HG03469 (cell line): ENCODE measurements at regions not wholly inside any gene's neighbourhood (a gene's known extent, or its start where the extent isn't known, plus 50 kb on each side); places are given as distances from the start of the nearest gene placed in this dataset.
"Not testable (repeated sequence)": the region's sequence is repeated elsewhere in the genome, so short reads cannot be mapped to it uniquely, and the experiment has no call there.

Source experiments
- ATAC-seq: cut with Tn5 transposase; IDR thresholded peaks from one replicate; pipeline ENCODE4 v1.9.1; 2021; ENCODE audit warnings: mild to moderate bottlenecking, moderate library complexity, moderate number of reproducible peaks; ENCODE audit not compliant: unreplicated experiment

GRCh38 chr14:82011460-82011859 lies 477.8 kb upstream of the SEL1L start:
- ATAC-seq: no peak

DNA sequence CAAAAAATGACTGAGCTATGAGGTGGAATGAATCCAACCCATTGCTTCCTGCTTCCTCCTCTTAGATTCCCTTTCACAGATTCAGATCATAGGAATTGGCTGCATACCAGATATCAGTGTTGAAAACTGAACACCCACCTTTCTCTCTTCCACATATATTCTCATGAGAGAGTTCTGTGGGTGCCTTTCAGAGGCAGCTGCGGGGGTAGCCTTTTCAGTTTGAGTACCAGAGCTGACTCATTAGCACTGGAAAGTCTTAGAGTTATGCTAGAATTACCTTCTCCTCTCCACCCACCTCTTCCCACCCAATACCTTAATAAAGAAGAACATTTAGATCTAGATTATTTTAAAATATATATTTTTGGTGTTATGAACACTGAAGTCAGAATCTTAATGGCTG lies 495.4 kb upstream of the SEL1L start:
- ATAC-seq: no peak

DNA sequence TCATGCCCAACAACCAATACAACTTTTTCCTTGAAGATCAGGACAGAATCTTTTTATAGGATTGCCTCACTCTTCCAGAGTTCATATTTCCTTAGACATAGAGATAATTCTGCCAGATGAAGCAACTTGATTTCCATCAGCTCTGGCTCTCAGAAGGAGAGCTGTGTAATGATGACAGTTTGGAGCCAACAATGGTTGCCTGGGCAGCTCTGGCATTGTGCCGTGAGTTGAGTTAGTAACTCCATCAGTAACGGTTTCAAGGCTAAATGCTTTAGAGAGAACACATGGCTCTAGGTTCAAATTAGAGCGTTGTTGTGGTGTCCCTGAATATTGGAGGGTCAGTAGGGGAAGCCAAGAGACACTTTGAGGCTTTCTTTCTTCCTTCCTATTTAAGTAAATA lies 501.7 kb upstream of the SEL1L start:
- no peak for ATAC-seq

- ATAC-seq: not testable (repeated sequence)
Observed at GRCh38 chr14:82038066-82038465, 504.4 kb upstream of the SEL1L start.

DNA sequence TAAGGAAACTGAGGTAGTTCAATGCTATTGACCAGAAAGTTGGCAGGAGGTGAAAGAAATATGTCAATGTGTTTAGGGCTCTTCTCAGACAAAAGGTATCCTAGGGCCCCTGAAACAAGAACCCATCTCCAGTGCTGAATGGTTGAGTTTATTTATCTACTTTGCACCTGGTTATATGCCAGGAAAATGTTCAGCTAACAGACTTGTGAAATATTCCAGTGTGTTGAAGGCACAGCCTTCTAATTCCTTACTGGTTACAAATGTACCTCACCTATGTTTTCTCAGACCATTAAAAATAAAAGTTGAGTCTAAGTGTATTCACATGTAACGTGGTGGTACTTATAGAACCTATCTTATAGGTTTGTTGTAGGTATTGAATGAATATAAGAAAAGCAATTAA lies 511.7 kb upstream of the SEL1L start:
- ATAC-seq: no peak

GRCh38 chr14:82046512-82047226 lies 513.0 kb upstream of the SEL1L start:
- ATAC-seq: no peak

- no peak for ATAC-seq
Observed at GRCh38 chr14:82047777-82048470, 514.3 kb upstream of the SEL1L start.

- ATAC-seq: no peak
Observed at GRCh38 chr14:82052778-82053177, 519.1 kb upstream of the SEL1L start.

- ATAC-seq: no peak
Observed at GRCh38 chr14:82055515-82056115, 522.0 kb upstream of the SEL1L start.

GRCh38 chr14:82060219-82060618 lies 526.6 kb upstream of the SEL1L start:
- no peak for ATAC-seq

GRCh38 chr14:82067221-82067875 lies 533.7 kb upstream of the SEL1L start:
- no peak for ATAC-seq

- ATAC-seq: no peak
Observed at GRCh38 chr14:82070040-82070439, 536.4 kb upstream of the SEL1L start.

GRCh38 chr14:82070753-82071152 lies 537.1 kb upstream of the SEL1L start:
- ATAC-seq: no peak

DNA sequence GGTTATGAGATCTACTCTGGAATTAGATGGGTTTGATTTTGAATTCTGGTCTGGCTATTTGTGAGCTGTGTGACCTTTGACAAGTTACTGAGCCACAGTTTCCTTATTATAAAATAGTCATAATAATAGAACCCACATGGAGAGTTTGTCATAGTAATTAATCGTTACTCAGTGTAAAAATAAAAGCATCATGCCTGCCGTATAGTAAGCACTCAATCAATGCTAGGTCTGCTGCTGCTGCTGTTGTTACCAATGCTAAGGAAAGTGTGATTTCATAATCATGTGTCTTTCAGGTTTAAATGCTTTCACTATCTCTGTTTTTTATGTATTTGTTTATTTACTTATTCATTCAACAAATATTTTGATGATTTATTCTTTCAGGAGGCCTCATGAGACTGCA lies 539.9 kb upstream of the SEL1L start:
- no peak for ATAC-seq

DNA sequence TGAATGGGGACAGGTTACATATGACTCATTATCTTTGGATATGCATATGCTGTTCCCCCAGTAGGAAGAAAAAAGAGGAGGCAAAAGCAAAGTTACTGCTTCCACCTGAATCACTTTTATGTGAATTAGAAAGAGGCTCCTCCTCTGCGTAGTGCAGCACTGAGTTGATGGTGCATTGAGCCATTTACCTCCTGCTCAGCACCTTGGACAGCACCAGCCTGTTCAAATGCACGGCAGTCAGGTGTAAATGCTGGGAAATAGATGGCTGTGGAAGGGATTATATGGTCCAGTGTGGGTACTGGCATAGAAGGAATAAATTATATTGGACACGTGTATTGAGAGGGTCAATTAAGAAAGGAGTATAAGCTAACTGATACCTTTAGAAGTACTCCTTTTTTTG lies 541.9 kb upstream of the SEL1L start:
- no peak for ATAC-seq

GRCh38 chr14:82079553-82079952 lies 545.9 kb upstream of the SEL1L start:
- no peak for ATAC-seq

DNA sequence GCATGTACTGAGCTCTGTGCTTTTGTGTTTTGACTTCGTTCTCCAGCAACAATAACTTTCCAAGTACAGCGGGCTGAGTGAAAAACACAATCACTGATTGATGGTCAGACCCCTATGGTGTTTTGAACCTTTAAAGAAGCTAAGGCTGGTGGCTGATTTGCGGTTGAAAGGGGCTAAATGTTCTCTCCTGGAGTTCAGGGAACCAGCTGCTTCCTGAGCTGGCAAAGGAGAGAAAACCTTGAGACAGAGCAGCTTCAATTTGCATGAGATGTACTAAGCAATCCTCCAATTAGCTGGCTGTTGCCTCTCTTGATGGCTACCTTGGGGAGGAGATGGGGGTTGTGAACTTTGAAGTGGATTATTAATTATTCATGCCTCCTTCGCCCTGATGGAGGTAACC lies 546.7 kb upstream of the SEL1L start:
- ATAC-seq: no peak

DNA sequence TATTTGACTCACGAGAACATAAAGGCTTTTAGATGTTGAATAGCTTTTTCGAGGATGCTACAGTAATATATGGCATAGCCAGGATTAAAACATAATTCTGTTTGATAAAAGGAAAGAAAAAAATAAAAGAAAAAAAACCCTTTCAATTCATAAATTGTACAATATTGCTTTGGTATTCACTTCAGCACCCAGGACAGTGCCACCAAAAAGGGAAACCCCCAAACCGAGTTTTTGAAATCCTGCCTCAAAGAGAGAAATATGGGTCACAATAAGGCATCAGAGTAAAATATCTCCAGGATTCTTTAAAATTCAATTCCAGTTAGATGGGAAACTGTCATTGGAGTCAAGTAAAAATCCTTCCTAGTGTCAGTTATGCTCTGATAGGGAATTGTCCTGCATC lies 551.2 kb upstream of the SEL1L start:
- ATAC-seq: no peak

DNA sequence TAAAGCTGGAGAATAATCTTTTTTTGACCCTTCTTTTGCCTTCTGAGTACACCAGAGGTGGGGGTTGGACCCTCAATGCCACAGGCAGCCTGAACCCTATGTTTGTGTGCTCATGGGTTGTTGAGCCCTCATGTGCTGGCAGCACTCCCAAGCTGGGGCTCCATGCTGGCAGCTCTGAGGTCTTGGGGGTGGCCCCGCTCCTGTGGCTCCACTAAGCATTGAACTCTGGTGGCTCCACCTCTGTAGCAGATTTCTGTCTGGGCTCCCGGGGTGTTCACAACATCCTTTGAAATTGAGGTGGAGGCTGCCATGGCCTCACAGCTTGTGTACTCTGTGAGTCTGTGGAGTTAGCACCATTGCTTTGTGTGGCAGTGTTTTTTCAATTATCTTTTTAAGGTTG lies 557.4 kb upstream of the SEL1L start:
- no peak for ATAC-seq

DNA sequence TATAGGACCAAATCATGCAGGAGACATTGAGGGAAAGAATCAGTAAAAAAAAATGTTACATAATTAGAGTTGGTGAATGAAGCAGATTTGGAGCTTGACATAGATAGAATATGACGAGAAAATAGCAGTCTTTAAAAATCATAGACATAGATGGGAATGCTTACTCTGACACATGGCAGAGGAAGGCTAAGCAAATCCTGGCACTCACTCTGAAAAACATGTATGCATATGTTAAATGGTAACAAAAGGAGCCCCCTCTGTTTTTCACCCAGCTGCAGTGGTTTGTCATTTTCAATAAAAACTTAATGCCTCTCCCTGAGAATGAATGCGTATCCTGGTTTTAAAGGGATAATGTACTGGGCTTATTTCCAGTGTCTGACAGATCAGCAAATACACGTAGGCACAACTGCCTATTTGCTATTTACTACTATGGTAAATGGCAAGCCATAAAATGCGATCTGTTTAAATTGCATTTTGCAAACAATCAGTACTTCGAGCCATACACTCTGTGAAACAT lies 561.2 kb upstream of the SEL1L start:
- ATAC-seq: no peak

DNA sequence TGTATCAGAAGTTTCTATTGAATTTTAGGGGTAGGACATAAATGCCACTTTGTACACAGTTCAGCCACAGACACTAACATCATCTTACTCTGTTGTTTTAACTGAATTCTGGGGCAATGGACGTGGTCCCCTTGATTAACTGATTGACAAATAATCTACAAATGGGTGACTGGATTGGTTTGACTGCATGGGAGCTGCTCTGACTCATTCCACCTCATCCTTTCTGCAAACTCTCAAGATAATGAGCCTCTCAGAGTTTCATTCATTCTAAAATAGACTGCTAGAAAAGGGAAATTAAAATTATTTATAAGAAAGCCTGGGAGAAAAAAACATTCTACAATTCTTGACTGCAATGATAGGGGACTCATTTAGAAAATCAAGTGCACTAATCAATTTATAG lies 570.4 kb upstream of the SEL1L start:
- no peak for ATAC-seq
